ENCODE measurements at regions not wholly inside any gene's neighbourhood (a gene's known extent, or its start where the extent isn't known, plus 50 kb on each side); places are given as distances from the start of the nearest gene placed in this dataset.

DNA sequence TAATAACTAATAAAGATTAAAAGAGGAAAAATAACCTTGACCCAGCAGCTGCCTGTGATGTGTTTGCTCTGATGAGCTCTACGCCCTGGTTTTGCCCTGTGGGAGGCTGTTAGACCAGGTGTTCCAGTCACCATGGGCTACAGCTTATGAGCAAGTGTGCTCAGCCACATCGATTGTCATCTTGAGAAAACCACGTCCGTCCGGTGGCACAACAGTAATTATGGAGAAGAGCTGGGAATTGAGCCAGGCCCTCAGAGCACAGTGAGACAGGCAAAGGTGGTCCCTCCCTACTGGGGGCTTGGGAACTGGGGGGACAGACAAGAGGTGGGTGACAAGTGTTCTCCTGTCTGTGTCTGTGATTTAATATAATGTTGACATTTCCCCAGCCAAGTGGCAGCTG lies 420.5 kb downstream of the MATN1 start:
- TF ChIP-seq EZH2 (IDR thresholded peaks at IDR 0.05; ENCODE audit: borderline replicate concordance, insufficient read depth, low read length, poor library complexity, severe bottlenecking) (no peak), SMC3 (conservative IDR thresholded peaks at IDR 0.05; ENCODE audit: poor library complexity) (no peak), TAF1 (IDR thresholded peaks at IDR 0.05; ENCODE audit: low read depth) (no peak), RAD21 (conservative IDR thresholded peaks at IDR 0.05) (no peak), EP300 (conservative IDR thresholded peaks at IDR 0.05; ENCODE audit: poor library complexity, severe bottlenecking) (no peak), POLR2AphosphoS5 (IDR thresholded peaks at IDR 0.05) (no peak)
- TF ChIP-seq, protein P1, sequence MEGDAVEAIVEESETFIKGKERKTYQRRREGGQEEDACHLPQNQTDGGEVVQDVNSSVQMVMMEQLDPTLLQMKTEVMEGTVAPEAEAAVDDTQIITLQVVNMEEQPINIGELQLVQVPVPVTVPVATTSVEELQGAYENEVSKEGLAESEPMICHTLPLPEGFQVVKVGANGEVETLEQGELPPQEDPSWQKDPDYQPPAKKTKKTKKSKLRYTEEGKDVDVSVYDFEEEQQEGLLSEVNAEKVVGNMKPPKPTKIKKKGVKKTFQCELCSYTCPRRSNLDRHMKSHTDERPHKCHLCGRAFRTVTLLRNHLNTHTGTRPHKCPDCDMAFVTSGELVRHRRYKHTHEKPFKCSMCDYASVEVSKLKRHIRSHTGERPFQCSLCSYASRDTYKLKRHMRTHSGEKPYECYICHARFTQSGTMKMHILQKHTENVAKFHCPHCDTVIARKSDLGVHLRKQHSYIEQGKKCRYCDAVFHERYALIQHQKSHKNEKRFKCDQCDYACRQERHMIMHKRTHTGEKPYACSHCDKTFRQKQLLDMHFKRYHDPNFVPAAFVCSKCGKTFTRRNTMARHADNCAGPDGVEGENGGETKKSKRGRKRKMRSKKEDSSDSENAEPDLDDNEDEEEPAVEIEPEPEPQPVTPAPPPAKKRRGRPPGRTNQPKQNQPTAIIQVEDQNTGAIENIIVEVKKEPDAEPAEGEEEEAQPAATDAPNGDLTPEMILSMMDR (IDR thresholded peaks at IDR 0.05; ENCODE audit: poor library complexity, severe bottlenecking), result no peak

All from neural cell (in vitro differentiated cells).